HepG2 (cell line): ENCODE measurements at regions not wholly inside any gene's neighbourhood (a gene's known extent, or its start where the extent isn't known, plus 50 kb on each side); places are given as distances from the start of the nearest gene placed in this dataset.

Source experiments
- ARNT ChIP-seq: fragments of 450-650 bp; IDR thresholded peaks from 2 replicates; pipeline ENCODE4 v1.6.1; 2017
- FOXK1 ChIP-seq: sonication (generic); formaldehyde crosslinking; IDR thresholded peaks from 2 replicates; pipeline ENCODE4 v1.4.0; 2020; ENCODE audit warnings: low read depth, missing genetic modification reagents, borderline replicate concordance
- HOXA9 ChIP-seq: sonication (generic); formaldehyde crosslinking; IDR thresholded peaks from 2 replicates; pipeline ENCODE4 v1.8.1; 2022; ENCODE audit warnings: missing genetic modification reagents, mild to moderate bottlenecking, moderate library complexity, borderline replicate concordance
- MTF2 ChIP-seq: sonication (generic); formaldehyde crosslinking; IDR thresholded peaks from 2 replicates; pipeline ENCODE4 v1.5.0; 2020; ENCODE audit warnings: missing genetic modification reagents, borderline replicate concordance
- SIN3A ChIP-seq: IDR thresholded peaks from 2 replicates; pipeline ENCODE4 v1.6.1; 2011; ENCODE audit warnings: low read depth, mild to moderate bottlenecking, control low read depth, low read length, borderline replicate concordance
- SMARCE1 ChIP-seq: fragments of 450-650 bp; IDR thresholded peaks from 2 replicates; pipeline ENCODE4 v1.6.1; 2017; ENCODE audit warnings: borderline replicate concordance
- TBX2 ChIP-seq: sonication (generic); formaldehyde crosslinking; IDR thresholded peaks from 2 replicates; pipeline ENCODE4 v1.5.0; 2020; ENCODE audit warnings: missing genetic modification reagents, mild to moderate bottlenecking, borderline replicate concordance
- TBX3 ChIP-seq: fragments of 450-650 bp; IDR thresholded peaks from 2 replicates; pipeline ENCODE4 v1.6.1; 2017; ENCODE audit warnings: antibody characterized with exemption, mild to moderate bottlenecking, inconsistent platforms, borderline replicate concordance
- U2AF2 ChIP-seq: fragments of 200-400 bp; formaldehyde crosslinking; IDR thresholded peaks from 2 replicates; pipeline ENCODE4 v1.6.1; 2017; ENCODE audit warnings: low read depth, mild to moderate bottlenecking, low read length
- ZFP82 ChIP-seq: sonication (generic); formaldehyde crosslinking; IDR thresholded peaks from 2 replicates; pipeline ENCODE4 v1.5.1; 2020; ENCODE audit warnings: mild to moderate bottlenecking, missing genetic modification reagents, borderline replicate concordance
- ZNF44 ChIP-seq: sonication (generic); formaldehyde crosslinking; IDR thresholded peaks from 2 replicates; pipeline ENCODE4 v1.5.1; 2020; ENCODE audit warnings: mild to moderate bottlenecking, missing genetic modification reagents
- ZNF567 ChIP-seq: sonication (generic); formaldehyde crosslinking; IDR thresholded peaks from 2 replicates; pipeline ENCODE4 v1.8.1; 2023; ENCODE audit warnings: mild to moderate bottlenecking, missing genetic modification reagents, borderline replicate concordance
- ZNF615 ChIP-seq: sonication (generic); formaldehyde crosslinking; IDR thresholded peaks from 2 replicates; pipeline ENCODE4 v1.5.0; 2020; ENCODE audit warnings: mild to moderate bottlenecking, missing genetic modification reagents, borderline replicate concordance
- ZNF616 ChIP-seq: sonication (generic); formaldehyde crosslinking; IDR thresholded peaks from 2 replicates; pipeline ENCODE4 v1.5.0; 2020; ENCODE audit warnings: low read depth, mild to moderate bottlenecking, missing genetic modification reagents
- TF ChIP-seq, protein P1 (sequence below): sonication (generic); formaldehyde crosslinking; IDR thresholded peaks from 2 replicates; pipeline ENCODE4 v1.5.0; 2020; ENCODE audit warnings: mild to moderate bottlenecking, missing genetic modification reagents, moderate library complexity
- TF ChIP-seq, protein P2 (sequence below): sonication (generic); formaldehyde crosslinking; IDR thresholded peaks from 2 replicates; pipeline ENCODE4 v1.8.0; 2023; ENCODE audit warnings: mild to moderate bottlenecking, missing genetic modification reagents
- TF ChIP-seq, protein P3 (sequence below): sonication (generic); formaldehyde crosslinking; IDR thresholded peaks from 2 replicates; pipeline ENCODE4 v1.5.0; 2020; ENCODE audit warnings: mild to moderate bottlenecking, missing genetic modification reagents, borderline replicate concordance
- TF ChIP-seq, protein P4 (sequence below): IDR thresholded peaks from 2 replicates; pipeline ENCODE4 v1.6.1; 2016; ENCODE audit warnings: mild to moderate bottlenecking, missing biosample characterization, missing genetic modification reagents
- TF ChIP-seq, protein P5 (sequence below): sonication (generic); formaldehyde crosslinking; IDR thresholded peaks from 2 replicates; pipeline ENCODE4 v1.4.0; 2020; ENCODE audit warnings: missing genetic modification reagents

DNA sequence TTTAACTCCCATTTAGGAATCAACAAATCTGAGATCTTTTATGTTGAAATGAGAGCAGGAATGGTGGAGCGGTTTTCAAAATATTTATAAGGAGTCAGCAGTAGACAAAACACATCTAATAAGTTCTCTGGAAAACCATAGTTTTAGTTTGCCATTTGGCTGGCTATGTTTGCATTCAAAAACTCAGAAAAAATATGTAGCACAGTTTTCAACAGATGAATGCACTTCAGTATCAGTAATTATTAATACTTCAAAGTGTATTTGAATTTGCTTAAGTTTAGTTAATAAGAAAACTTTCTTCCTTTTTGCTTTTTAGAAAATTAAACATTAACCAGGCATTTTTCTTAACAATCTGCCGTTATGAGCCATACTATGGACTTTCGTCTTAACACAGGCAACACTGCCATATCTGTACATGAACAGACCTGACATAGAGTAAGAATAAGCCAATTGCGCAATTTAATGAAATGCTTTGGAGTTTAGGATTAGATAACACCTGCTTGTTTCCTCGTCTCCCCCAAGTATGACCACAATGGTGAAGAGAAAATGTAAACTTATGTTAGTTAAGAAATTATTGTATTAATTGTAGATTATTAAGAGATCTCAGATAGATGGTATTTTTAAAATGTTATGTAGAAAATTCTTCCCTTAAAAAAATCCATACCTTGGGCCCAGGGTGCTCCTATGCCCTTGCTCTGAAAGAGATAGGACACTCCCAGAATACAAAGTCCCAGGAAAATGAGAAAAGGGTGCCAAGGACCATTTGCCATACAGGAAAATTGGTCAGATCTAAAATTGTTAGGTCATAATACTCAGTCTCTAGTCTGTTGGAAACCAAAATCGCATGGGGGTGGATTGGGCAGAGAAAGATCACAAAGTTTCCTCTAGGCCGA lies 552.3 kb upstream of the ARGLU1 start (continued):
- TF ChIP-seq U2AF2 (no peak), ZNF616 (CRISPR knock-in tag) (no peak), ZNF44 (no peak), ARNT (no peak), ZNF615 (CRISPR knock-in tag) (no peak), ZNF567 (no peak), SIN3A (no peak), MTF2 (CRISPR knock-in tag) (no peak), SMARCE1 (no peak), TBX3 (no peak), HOXA9 (CRISPR knock-in tag) (no peak), ZFP82 (CRISPR knock-in tag) (no peak), TBX2 (no peak), FOXK1 (peak; percentile 53; the same call in 1 of the 2 replicates)
- TF ChIP-seq, protein P1, sequence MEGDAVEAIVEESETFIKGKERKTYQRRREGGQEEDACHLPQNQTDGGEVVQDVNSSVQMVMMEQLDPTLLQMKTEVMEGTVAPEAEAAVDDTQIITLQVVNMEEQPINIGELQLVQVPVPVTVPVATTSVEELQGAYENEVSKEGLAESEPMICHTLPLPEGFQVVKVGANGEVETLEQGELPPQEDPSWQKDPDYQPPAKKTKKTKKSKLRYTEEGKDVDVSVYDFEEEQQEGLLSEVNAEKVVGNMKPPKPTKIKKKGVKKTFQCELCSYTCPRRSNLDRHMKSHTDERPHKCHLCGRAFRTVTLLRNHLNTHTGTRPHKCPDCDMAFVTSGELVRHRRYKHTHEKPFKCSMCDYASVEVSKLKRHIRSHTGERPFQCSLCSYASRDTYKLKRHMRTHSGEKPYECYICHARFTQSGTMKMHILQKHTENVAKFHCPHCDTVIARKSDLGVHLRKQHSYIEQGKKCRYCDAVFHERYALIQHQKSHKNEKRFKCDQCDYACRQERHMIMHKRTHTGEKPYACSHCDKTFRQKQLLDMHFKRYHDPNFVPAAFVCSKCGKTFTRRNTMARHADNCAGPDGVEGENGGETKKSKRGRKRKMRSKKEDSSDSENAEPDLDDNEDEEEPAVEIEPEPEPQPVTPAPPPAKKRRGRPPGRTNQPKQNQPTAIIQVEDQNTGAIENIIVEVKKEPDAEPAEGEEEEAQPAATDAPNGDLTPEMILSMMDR (CRISPR knock-in tag): no peak
- TF ChIP-seq, protein P2, sequence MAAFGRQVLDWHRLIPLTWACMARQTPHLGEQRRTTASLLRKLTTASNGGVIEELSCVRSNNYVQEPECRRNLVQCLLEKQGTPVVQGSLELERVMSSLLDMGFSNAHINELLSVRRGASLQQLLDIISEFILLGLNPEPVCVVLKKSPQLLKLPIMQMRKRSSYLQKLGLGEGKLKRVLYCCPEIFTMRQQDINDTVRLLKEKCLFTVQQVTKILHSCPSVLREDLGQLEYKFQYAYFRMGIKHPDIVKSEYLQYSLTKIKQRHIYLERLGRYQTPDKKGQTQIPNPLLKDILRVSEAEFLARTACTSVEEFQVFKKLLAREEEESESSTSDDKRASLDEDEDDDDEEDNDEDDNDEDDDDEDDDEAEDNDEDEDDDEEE: no peak
- TF ChIP-seq, protein P3, sequence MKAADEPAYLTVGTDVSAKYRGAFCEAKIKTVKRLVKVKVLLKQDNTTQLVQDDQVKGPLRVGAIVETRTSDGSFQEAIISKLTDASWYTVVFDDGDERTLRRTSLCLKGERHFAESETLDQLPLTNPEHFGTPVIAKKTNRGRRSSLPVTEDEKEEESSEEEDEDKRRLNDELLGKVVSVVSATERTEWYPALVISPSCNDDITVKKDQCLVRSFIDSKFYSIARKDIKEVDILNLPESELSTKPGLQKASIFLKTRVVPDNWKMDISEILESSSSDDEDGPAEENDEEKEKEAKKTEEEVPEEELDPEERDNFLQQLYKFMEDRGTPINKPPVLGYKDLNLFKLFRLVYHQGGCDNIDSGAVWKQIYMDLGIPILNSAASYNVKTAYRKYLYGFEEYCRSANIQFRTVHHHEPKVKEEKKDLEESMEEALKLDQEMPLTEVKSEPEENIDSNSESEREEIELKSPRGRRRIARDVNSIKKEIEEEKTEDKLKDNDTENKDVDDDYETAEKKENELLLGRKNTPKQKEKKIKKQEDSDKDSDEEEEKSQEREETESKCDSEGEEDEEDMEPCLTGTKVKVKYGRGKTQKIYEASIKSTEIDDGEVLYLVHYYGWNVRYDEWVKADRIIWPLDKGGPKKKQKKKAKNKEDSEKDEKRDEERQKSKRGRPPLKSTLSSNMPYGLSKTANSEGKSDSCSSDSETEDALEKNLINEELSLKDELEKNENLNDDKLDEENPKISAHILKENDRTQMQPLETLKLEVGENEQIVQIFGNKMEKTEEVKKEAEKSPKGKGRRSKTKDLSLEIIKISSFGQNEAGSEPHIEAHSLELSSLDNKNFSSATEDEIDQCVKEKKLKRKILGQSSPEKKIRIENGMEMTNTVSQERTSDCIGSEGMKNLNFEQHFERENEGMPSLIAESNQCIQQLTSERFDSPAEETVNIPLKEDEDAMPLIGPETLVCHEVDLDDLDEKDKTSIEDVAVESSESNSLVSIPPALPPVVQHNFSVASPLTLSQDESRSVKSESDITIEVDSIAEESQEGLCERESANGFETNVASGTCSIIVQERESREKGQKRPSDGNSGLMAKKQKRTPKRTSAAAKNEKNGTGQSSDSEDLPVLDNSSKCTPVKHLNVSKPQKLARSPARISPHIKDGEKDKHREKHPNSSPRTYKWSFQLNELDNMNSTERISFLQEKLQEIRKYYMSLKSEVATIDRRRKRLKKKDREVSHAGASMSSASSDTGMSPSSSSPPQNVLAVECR (CRISPR knock-in tag): no peak
- TF ChIP-seq, protein P4, sequence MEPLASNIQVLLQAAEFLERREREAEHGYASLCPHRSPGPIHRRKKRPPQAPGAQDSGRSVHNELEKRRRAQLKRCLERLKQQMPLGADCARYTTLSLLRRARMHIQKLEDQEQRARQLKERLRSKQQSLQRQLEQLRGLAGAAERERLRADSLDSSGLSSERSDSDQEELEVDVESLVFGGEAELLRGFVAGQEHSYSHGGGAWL (CRISPR knock-in tag): no peak
- TF ChIP-seq, protein P5, sequence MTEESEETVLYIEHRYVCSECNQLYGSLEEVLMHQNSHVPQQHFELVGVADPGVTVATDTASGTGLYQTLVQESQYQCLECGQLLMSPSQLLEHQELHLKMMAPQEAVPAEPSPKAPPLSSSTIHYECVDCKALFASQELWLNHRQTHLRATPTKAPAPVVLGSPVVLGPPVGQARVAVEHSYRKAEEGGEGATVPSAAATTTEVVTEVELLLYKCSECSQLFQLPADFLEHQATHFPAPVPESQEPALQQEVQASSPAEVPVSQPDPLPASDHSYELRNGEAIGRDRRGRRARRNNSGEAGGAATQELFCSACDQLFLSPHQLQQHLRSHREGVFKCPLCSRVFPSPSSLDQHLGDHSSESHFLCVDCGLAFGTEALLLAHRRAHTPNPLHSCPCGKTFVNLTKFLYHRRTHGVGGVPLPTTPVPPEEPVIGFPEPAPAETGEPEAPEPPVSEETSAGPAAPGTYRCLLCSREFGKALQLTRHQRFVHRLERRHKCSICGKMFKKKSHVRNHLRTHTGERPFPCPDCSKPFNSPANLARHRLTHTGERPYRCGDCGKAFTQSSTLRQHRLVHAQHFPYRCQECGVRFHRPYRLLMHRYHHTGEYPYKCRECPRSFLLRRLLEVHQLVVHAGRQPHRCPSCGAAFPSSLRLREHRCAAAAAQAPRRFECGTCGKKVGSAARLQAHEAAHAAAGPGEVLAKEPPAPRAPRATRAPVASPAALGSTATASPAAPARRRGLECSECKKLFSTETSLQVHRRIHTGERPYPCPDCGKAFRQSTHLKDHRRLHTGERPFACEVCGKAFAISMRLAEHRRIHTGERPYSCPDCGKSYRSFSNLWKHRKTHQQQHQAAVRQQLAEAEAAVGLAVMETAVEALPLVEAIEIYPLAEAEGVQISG (CRISPR knock-in tag): no peak
